Panc1 (cell line): ENCODE measurements at regions not wholly inside any gene's neighbourhood (a gene's known extent, or its start where the extent isn't known, plus 50 kb on each side); places are given as distances from the start of the nearest gene placed in this dataset.

Source experiments
- ATAC-seq: fragments of 200-7000 bp; cut with Tn5 transposase; 2 replicates; pipeline ENCODE4 v1.9.1; 2020; ENCODE audit warnings: mild to moderate bottlenecking, moderate library complexity
- BruUV-seq: library from RNA; stranded (reverse); fragments of 400-500 nt; replicated peaks from 2 replicates; lab custom pipeline; 2021; lab: Mats Ljungman, UMichigan
- CTCF ChIA-PET: fragments of 300-600 bp; sonication (Branson Sonifier 250); formaldehyde crosslinking; loops from one replicate; lab custom pipeline; 2022; ENCODE audit warnings: antibody characterized with exemption; lab: Charles Lee
- POLR2A ChIA-PET: fragments of 300-600 bp; sonication (Branson Sonifier 250); formaldehyde crosslinking; loops from one replicate; lab custom pipeline; 2022; ENCODE audit warnings: antibody characterized with exemption; lab: Charles Lee
- DNase-seq: peaks from one replicate; pipeline ENCODE4 v3.0.0-alpha.2; 2010; ENCODE audit warnings: low read depth, low spot score
- H3K27ac ChIP-seq: 2 replicates; pipeline ENCODE4 v1.5.1; 2011; ENCODE audit warnings: mild to moderate bottlenecking, low read length, inconsistent platforms
- H3K27me3 ChIP-seq: fragments of 200-500 bp; sonication (Bioruptor generic); 2 replicates; pipeline ENCODE4 v1.6.0; 2014; ENCODE audit warnings: low read length, inconsistent platforms; ENCODE audit not compliant: control insufficient read depth, insufficient read depth
- H3K36me3 ChIP-seq: fragments of 200-500 bp; sonication (Bioruptor generic); 2 replicates; pipeline ENCODE4 v1.5.1; 2014; ENCODE audit warnings: inconsistent platforms, mild to moderate bottlenecking, low read length, moderate library complexity; ENCODE audit not compliant: control insufficient read depth, insufficient read depth
- H3K4me1 ChIP-seq: 2 replicates; pipeline ENCODE4 v1.5.1; 2011; ENCODE audit warnings: inconsistent platforms, mild to moderate bottlenecking, low read length, moderate library complexity; ENCODE audit not compliant: control insufficient read depth, insufficient read depth
- H3K4me3 ChIP-seq, 2 experiments: 2 replicates each; pipeline ENCODE4 v1.5.1; 2011 to 2012; ENCODE audit warnings: low read depth in 2 of 2, low read length in 2 of 2, mild to moderate bottlenecking in 2 of 2, inconsistent platforms in 1 of 2, moderate library complexity in 1 of 2
- H3K9me3 ChIP-seq: fragments of 200-500 bp; sonication (Bioruptor generic); 2 replicates; pipeline ENCODE4 v1.5.1; 2014; ENCODE audit warnings: low read depth, mild to moderate bottlenecking, inconsistent platforms, low read length, moderate library complexity; ENCODE audit not compliant: control insufficient read depth, insufficient read depth
- CTCF ChIP-seq: fragments of 450-650 bp; IDR thresholded peaks from 2 replicates; pipeline ENCODE4 v1.5.1; 2017; ENCODE audit warnings: mild to moderate bottlenecking
- POLR2AphosphoS5 ChIP-seq: IDR thresholded peaks from 2 replicates; pipeline ENCODE4 v1.6.1; 2012; ENCODE audit warnings: mild to moderate bottlenecking, low read depth, low read length, moderate library complexity
- REST ChIP-seq, 2 experiments: IDR thresholded peaks; 2 replicates each; pipeline ENCODE4 v1.6.1; 2011 to 2012; ENCODE audit warnings: low read depth in 2 of 2, control low read depth in 1 of 2, low read length in 1 of 2, mild to moderate bottlenecking in 1 of 2, moderate library complexity in 1 of 2; ENCODE audit not compliant: insufficient read depth in 1 of 2
- SIN3A ChIP-seq: IDR thresholded peaks from 2 replicates; pipeline ENCODE4 v1.6.1; 2012; ENCODE audit warnings: low read depth, mild to moderate bottlenecking, low read length, moderate library complexity, borderline replicate concordance; ENCODE audit not compliant: insufficient read depth
- TCF7L2 ChIP-seq: IDR thresholded peaks from 2 replicates; pipeline ENCODE4 v1.6.1; 2011; ENCODE audit warnings: mild to moderate bottlenecking, low read depth, low read length, inconsistent platforms
- in situ Hi-C: cut with HindIII; loops from 2 replicates; pipeline ENCODE4 v1.10.0; 2016; ENCODE audit warnings: low sequenced_read_pairs, low pct_unique_long_range_greater_than_20kb
- intact Hi-C: fragments of 100-400 bp; cut with micrococcal nuclease; formaldehyde crosslinking; loops from one replicate; pipeline ENCODE4 v1.10.0; 2022; ENCODE audit not compliant: unreplicated experiment

GRCh38 chr10:64374346-64374745 lies 853.1 kb downstream of the REEP3 start:
- Histone ChIP-seq H3K9me3 (no peaks in the 10 kb centered on the region), H3K36me3 (no peaks in the 10 kb centered on the region), H3K4me1 (no peaks in the 10 kb centered on the region), H3K4me3 (no peak overlapping the region), H3K27ac (no peak overlapping the region), H3K27me3 (no peaks in the 10 kb centered on the region)
- in situ Hi-C loops = no loop called here
- DNase-seq = no peak
- intact Hi-C loops = no loop called here
- TF ChIP-seq REST (IDR thresholded peaks at IDR 0.05; ENCODE audit: insufficient read depth in 1 of 2, low read depth in 2 of 2, low read length in 1 of 2) (no peak), SIN3A (no peak), TCF7L2 (no peak), POLR2AphosphoS5 (no peak), CTCF (no peak)
- BruUV-seq = no TSS peak
- no peak for ATAC-seq
- POLR2A ChIA-PET = no interaction called here
- CTCF ChIA-PET = no interaction called here

- no TSS peak for BruUV-seq
- intact Hi-C loops = no loop called here
- no peaks in the 10 kb centered on the region for H3K4me1 ChIP-seq
- ChIA-PET POLR2A (no interaction called here), CTCF (no interaction called here)
- in situ Hi-C loops = no loop called here
- ATAC-seq (no peak), DNase-seq (no peak)
- H3K27ac ChIP-seq = no peak overlapping the region
- H3K4me3 ChIP-seq = no peak overlapping the region
- TF ChIP-seq TCF7L2 (no peak), REST (IDR thresholded peaks at IDR 0.05; ENCODE audit: insufficient read depth in 1 of 2, low read depth in 2 of 2, low read length in 1 of 2) (no peak), SIN3A (no peak), CTCF (no peak), POLR2AphosphoS5 (no peak)
- no peaks in the 10 kb centered on the region for H3K27me3 ChIP-seq
- no peaks in the 10 kb centered on the region for H3K9me3 ChIP-seq
- no peaks in the 10 kb centered on the region for H3K36me3 ChIP-seq
These were observed 855.0 kb downstream of the REEP3 start for GRCh38 chr10:64376167-64376566.
